ENCODE measurements at regions not wholly inside any gene's neighbourhood (a gene's known extent, or its start where the extent isn't known, plus 50 kb on each side); places are given as distances from the start of the nearest gene placed in this dataset.

GRCh38 chr16:72242757-72243156, 70.8 kb upstream of the PMFBP1 start:
- no peaks in the 10 kb centered on the region for H3K27me3 ChIP-seq (replicated peaks in 1 of 4; ENCODE audit: control insufficient read depth in 3 of 4, extremely low read depth in 1 of 4, insufficient read depth in 3 of 4, low read length in 3 of 4)
- CTCF ChIA-PET (ENCODE audit: partially characterized antibody), result interaction anchor here (0.8 to 2.9 kb wide), 13 partner anchors 10 to 614 kb away, joined by 3 to 18 read pairs (median 4); no protein-coding TSS in a partner anchor
- H2BK20ac ChIP-seq (ENCODE audit: low read length), result no peak overlapping the region
- no peak overlapping the region for H2AK5ac ChIP-seq (ENCODE audit: low read depth, low read length)
- H3K23ac ChIP-seq (ENCODE audit: insufficient read length), result no peak overlapping the region
- DNase-seq (ENCODE audit: low read depth in 1 of 2, low spot score in 2 of 2), result no peak
- no peaks in the 10 kb centered on the region for H3K4me1 ChIP-seq (replicated peaks in 1 of 4; ENCODE audit: control insufficient read depth in 3 of 4, insufficient read depth in 4 of 4, low read length in 3 of 4)
- 62% methylated on average over 4 of the region's 4 CpGs; no CpG with 5 or more reads in 1 of the 2 experiments for WGBS, 2 experiments (ENCODE audit: extremely low coverage in 1 of 2, insufficient coverage in 1 of 2, insufficient read length in 1 of 2, insufficient replicate concordance in 2 of 2, low coverage in 1 of 2, low lambda C conversion rate in 2 of 2, missing lambda C conversion rate in 1 of 2)
- no peaks in the 10 kb centered on the region for H3K36me3 ChIP-seq (ENCODE audit: control insufficient read depth in 2 of 4, insufficient read depth in 4 of 4, low read length in 3 of 4)
- no peak overlapping the region for H3K56ac ChIP-seq (replicated peaks; ENCODE audit: insufficient read length, low read depth, low read length)
- H3K14ac ChIP-seq (ENCODE audit: insufficient read length), result no peak overlapping the region
- no peak overlapping the region for H2BK15ac ChIP-seq (ENCODE audit: low read length)
- POLR2A ChIA-PET (ENCODE audit: partially characterized antibody), result no interaction called here
- H4K91ac ChIP-seq (replicated peaks; ENCODE audit: insufficient read length, low read length), result no peak overlapping the region
- no peaks in the 10 kb centered on the region; the same call in 1 of the 2 replicates for H3K23me2 ChIP-seq (ENCODE audit: low read depth, low read length)
- H3K9me3 ChIP-seq (ENCODE audit: insufficient read depth in 2 of 2, low read depth in 1 of 2, low read length in 1 of 2), result no peaks in the 10 kb centered on the region
- H4K8ac ChIP-seq (ENCODE audit: extremely low read depth, insufficient read depth, low read length), result no peak overlapping the region
- no peak overlapping the region for H2BK12ac ChIP-seq (ENCODE audit: low read depth, low read length)
- H4K20me1 ChIP-seq (replicated peaks in 1 of 2; ENCODE audit: control insufficient read depth in 1 of 2, insufficient read depth in 2 of 2, low read length in 2 of 2), result no peaks in the 10 kb centered on the region
- H3K4me2 ChIP-seq (ENCODE audit: insufficient read depth in 1 of 2, low read depth in 2 of 2, low read length in 2 of 2), result no peak overlapping the region
- no peak overlapping the region for H3K4ac ChIP-seq (replicated peaks; ENCODE audit: insufficient read length, low read depth, low read length)
- no peaks in the 10 kb centered on the region for H3K79me2 ChIP-seq (ENCODE audit: control insufficient read depth in 1 of 2, insufficient read depth in 2 of 2, low read length in 2 of 2)
- no peak overlapping the region for H2BK5ac ChIP-seq (ENCODE audit: low read depth, low read length)
- H3K18ac ChIP-seq (ENCODE audit: extremely low read depth, low read length), result no peak overlapping the region
- no peak for FAIRE-seq
- H4K5ac ChIP-seq (ENCODE audit: insufficient read length, low read depth, low read length), result no peak overlapping the region
- H2AFZ ChIP-seq (ENCODE audit: low read length), result no peak overlapping the region
- no peak overlapping the region for H2BK120ac ChIP-seq (replicated peaks; ENCODE audit: low read depth, low read length)
- H3K27ac ChIP-seq (ENCODE audit: low read depth, low read length), result no peak overlapping the region
- H3K4me3 ChIP-seq (ENCODE audit: extremely low read depth in 1 of 4, insufficient read depth in 2 of 4, low read depth in 3 of 4, low read length in 4 of 4), result no peak overlapping the region
- H3K79me1 ChIP-seq (ENCODE audit: low read depth, low read length), result no peaks in the 10 kb centered on the region
- H3K9ac ChIP-seq (replicated peaks in 1 of 4; ENCODE audit: extremely low read depth in 1 of 4, low read depth in 3 of 4, low read length in 3 of 4), result no peak overlapping the region
- TF ChIP-seq TBP (IDR thresholded peaks at IDR 0.05; ENCODE audit: low read depth, low read length) (no peak), GTF2F1 (IDR thresholded peaks at IDR 0.05; ENCODE audit: borderline replicate concordance, low read depth, low read length) (no peak), RXRA (IDR thresholded peaks at IDR 0.05; ENCODE audit: insufficient read depth, low read depth, low read length) (no peak), MAFK (IDR thresholded peaks at IDR 0.05; ENCODE audit: low read depth, low read length) (no peak), JUN (IDR thresholded peaks at IDR 0.05; ENCODE audit: low read depth, low read length) (no peak), GABPA (IDR thresholded peaks at IDR 0.05; ENCODE audit: borderline replicate concordance, insufficient read depth, low read length) (no peak), KDM4A (IDR thresholded peaks at IDR 0.05; ENCODE audit: low read depth, low read length, severe bottlenecking) (no peak), ASH2L (IDR thresholded peaks at IDR 0.05; ENCODE audit: low read length) (no peak), E2F6 (IDR thresholded peaks at IDR 0.05) (no peak), SRF (IDR thresholded peaks at IDR 0.05; ENCODE audit: low read depth, low read length) (no peak), SUZ12 (IDR thresholded peaks at IDR 0.05; ENCODE audit: low read length) (no peak), CTCF (IDR thresholded peaks at IDR 0.05; ENCODE audit: control extremely low read depth in 1 of 3, insufficient read depth in 1 of 3, low read depth in 1 of 3, low read length in 3 of 3) (no peak)
